NCI-H1694 treated with DMSO at 0.1 percent for 48 hours (cell line): ENCODE measurements at regions not wholly inside any gene's neighbourhood (a gene's known extent, or its start where the extent isn't known, plus 50 kb on each side); places are given as distances from the start of the nearest gene placed in this dataset.

Experiments
- DNase-seq: peaks from one replicate; lab custom pipeline; 2025; lab: John Stamatoyannopoulos, UW

DNA sequence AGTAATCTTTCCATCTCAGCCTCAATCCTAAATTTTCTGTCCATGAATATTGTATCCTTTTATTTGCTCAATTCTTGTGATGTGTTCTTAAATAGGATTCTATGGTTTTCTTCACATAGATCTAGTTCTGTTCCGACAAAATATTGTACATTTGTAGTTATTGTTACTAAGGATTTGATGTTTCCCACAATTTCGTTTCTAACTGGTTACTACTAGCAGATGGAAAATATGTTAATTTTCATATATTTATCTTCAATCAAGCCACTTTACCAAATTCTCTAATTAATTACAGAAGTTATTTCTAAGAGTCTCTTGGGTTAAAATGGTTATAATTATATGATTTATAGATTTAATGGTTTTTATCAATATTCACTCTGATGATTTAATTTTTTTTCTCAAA lies 60.3 kb downstream of the SEC61B start:
- no peak for DNase-seq

DNA sequence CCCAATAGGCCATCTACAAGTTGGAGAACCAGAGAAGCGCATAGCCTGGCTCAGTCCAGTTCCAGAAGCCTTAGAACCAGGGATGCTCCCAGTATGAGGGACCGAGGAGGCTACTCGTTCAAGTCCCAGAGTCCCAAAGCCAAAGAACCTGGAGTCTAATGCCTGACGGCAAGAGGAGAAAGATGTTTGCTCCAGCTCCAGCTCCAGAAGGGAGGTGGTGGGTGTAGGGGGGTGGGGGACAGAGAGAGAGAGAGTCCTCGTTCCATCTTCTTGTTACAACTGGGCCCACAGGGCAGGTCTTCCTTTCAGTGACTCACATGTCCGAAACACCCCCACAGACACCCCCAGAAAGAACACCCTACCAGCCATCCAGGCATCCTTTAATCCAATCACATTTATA lies 63.9 kb downstream of the SEC61B start:
- DNase-seq = no peak

DNA sequence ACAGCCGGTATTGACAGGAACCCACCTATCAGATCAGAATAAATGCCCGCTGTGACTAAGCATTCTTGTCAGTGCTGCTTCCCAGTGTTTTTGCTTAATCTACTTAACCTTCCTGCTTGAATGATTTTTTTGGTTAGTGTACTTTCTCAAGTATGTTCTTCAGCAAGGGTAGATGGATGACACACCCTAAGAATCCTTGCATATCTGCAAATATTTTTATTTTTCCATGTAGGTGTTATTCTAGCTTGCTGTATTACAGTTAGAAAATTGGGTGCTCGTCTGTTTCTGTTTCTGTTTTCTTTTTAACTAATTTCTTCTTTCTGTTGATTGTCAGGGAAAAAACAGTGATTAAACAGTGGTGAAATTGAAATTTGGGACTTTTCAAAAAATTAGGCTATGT lies 64.5 kb downstream of the SEC61B start:
- no peak for DNase-seq

DNA sequence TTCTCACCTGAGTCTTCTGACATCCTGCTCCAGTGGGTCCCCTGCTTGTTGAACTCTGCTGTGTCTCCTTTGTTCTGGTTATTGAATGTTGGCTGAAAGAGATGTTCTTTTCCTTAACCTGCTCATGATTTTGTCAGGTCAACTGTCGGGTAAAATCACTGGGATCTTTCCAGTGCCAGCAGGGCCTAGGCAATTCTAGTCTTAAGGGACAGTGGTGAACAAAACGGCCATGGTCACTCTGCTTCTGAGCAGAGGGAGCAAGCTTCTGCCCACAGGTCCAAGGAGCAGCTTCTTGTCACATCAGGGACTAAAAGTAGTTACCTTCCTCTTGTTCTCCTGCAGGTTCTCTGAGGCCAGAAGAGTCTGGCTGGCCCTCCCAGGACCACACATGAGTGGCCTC lies 65.6 kb downstream of the SEC61B start:
- DNase-seq = no peak

GRCh38 chr9:99288830-99289229 lies 66.7 kb downstream of the SEC61B start:
- DNase-seq = no peak

DNA sequence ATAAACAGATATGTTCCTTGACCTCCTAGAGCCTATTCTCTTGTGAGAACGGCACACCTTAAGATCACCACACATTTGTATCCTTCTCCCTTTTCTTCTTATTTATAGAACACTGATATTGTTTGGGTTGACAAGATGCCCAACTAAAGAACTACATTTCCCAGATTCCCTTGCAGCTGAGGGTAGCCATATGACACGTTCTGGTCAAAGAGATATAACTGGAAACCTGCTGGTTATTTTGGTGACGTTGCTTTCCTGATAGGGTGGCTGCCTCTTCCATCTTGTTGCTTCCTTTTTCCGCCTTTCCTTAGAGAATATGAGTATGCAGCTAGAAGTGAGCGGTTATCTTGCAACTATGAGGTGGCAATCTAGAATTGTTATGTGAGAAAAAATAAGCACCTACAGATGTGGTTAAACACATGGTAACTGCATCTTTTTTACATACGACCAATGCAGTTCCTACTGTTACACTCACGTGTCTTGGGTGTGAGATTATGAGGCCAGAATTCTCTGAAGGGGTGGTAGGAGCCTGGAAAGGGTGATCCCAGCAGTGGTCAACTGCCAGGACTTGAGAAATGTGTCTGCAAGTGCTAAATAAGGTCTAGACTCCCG lies 72.9 kb downstream of the SEC61B start:
- peak; percentile 0 for DNase-seq

DNA sequence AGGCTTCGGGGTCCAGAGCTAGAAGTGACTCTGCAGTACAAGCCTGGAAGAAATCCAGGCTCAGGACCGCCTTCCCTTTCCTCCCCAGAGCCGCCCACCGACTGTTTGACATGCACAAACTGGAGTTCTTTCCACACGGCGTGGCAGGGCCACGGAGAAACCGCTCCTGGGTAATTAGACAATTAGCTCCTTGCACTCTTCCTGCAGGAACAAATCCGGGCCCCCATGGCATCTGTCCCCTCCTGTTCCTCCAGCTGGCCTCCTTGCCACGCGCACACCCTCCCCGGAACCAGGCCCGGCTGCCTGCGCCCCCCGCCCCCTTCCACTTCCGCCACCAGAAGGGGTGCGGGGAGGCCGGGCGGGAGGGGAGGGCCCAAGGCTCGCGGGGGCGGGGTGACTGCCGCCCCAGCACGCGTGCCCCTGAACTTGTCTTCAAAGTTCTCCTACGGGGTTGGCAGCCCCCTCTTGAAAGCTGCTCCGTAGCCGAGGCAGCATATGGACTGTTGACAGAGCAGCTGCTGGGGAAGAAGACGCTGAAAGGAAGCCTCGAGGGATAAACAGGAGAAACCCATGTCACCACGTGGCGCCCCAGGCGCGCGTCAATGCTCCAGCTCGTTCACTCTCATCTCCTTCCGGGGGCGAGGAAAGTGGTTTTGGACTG lies 74.3 kb downstream of the SEC61B start:
- peak; percentile 76 for DNase-seq

- no peak for DNase-seq
Measured at GRCh38 chr9:99298614-99299013, 76.5 kb downstream of the SEC61B start.

DNA sequence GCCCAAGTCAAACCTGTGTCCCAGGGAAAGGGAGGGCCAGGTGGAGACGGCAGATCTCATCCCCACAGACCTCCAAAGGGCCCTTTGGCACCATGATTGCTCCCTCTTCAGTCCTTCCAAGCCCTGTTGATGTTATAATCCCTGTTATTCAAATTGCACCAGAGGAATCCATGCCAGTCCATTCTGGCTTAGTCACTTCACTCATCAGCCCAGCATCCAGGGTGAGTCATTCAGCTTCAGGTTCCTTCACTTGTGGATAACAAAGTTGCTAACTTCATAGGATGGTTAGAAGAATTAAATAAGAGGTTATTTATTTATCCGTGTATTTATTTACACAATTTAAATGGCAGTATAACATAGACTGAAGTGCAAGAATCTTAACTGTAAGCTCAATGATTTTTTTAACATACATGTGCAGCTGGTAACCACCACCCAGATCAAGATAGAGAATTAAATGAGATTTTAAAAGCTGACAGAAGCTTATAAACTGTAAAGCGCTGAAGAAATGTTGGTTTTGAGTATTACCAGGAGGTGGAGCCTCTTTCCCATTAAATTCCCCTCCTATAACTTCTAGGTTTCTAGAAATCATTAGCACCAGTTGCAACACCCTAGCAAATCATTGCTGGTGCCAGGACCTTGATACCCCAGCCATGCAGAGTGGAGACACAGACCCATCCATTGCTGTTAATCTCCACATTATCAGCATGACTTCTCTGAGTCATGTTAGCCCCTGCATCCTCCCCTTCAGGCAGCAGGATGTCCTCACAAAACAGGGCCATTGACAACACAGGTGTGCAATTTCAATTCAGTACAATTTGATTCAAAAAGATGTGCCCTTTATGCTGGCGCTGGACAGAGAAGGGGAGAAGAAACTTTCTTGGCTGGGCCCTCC lies 77.4 kb downstream of the SEC61B start:
- DNase-seq = peak; percentile 39

DNA sequence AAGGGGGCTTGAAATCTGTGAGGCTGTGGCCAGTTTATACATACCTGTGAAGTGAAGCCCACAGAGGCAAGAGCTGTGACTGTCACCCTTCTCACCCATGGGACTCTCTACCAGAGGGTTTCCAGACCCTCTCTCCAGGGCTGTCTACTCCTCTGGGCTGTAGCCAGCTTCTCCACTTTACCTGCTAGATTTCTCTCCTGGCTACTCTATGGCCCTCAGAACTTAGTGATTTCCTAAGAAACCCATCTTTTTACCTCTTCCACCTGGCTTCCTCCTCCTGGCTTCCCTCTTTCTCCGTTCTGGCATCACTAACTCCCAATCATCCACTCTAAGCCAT lies 78.0 kb downstream of the SEC61B start:
- no peak for DNase-seq

GRCh38 chr9:99300603-99301002 lies 78.5 kb downstream of the SEC61B start:
- no peak for DNase-seq

DNA sequence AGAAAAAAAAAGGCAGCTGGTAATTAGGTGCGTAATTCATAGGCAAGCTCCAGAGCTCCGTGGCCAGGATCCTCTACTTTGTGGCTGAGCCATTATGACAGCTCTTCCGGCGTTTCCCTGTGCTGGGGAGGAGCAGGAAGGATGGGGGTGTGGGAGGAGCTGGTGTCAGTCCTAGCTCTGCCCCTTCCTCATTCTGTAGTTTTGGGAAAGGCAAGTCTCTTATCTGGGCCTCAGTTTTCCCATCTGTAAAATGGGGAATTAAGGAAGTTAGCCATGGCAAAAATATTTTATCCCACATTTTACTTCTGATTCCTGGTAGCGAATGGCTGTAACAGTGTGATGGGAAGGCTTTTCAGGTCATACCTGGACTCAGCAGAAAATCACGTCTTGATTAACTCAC lies 81.1 kb downstream of the SEC61B start:
- no peak for DNase-seq

GRCh38 chr9:99305124-99305523 lies 83.0 kb downstream of the SEC61B start:
- DNase-seq = no peak

DNA sequence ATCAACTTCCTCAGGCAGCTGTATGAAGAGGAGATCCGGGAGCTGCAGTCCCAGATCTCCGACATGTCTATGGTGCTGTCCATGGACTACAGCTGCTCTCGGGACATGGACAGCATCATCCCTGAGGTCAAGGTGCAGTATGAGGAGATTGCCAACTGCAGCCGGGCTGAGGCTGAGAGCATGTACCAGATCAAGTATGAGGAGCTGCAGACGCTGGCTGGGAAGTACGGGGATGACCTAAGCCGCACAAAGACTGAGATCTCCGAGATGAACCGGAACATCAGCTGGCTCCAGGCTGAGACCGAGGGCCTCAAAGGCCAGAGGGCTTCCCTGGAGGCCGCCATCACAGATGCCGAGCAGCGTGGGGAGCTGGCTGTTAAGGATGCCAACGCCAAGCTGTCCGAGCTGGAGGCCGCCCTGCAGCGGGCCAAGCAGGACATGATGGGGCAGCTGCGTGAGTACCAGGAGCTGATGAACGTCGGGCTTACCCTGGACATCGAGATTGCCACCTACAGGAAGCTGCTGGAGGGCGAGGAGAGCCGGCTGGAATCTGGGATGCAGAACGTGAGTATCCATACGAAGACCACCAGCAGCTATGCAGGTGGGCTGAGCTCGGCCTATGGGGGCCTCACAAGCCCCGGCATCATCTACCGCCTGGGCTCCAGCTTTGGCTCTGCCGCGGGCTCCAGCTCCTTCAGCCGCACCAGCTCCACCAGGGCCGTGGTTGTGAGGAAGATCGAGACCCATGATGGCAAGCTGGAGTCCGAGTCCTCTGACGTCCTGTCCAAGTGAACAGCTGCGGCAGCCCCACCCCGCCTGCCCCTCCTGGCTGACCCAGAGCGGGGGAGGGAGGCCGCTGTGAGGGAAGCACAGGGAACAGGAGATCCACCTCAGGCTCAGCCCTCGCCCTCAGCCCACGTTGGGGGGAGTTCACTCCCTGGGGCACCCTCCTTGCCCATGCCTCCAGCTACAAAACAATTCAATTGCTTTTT lies 84.0 kb downstream of the SEC61B start:
- no peak for DNase-seq

DNA sequence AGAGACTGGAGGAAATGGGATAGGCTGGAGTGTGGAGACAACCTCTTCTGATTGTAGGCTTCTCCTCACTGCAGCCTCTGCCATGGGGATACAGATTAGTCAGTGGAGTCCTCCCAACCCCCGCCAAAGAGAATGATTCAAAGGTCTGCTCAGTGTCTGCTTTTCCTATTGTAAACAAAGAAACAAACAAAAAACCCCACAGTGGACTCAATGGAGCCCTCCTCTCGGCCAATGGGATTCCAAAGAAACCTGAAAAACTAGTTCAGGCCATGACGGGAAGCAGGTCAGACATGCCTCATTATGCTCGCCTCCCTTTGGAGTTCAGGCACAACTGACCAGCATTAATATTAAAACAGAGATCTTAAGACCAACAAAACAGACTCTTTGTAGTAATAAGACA lies 85.8 kb downstream of the SEC61B start:
- no peak for DNase-seq

DNA sequence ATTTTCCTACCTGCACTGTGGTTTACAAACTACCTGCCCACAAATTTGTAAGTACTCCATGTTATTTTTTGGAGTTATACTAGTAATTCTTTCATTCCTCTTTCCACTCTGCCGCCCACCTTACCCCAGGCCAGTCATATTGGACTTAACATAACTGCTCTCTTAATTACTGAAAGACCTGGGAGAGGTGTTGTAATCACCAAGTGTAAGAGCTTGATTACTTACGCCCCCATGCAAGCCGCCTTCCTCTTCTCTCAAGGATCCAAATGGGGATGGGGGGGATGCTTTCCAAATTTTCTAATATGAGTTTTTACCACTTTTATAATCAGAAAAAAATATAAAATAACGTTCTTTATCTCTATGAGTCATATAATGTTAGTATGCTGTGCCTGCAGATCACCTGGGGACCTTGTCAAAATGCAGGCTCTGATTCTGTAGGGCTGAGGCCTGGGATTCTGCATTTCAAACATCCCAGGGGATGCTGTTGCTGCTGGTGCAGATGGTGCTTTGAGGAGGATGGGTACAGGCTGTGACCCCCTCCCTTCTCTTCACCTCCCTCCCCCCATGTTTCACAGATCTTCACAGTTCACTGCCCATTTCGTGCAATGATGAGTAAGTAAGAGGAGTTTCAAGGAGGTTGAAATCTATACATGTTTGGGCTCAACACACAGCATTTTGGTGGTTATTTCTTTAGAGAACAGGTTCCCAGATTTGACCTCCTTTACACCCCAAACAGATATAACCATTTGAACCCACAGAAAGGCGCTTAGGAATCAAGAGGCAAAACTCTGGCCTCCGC lies 87.3 kb downstream of the SEC61B start:
- no peak for DNase-seq

DNA sequence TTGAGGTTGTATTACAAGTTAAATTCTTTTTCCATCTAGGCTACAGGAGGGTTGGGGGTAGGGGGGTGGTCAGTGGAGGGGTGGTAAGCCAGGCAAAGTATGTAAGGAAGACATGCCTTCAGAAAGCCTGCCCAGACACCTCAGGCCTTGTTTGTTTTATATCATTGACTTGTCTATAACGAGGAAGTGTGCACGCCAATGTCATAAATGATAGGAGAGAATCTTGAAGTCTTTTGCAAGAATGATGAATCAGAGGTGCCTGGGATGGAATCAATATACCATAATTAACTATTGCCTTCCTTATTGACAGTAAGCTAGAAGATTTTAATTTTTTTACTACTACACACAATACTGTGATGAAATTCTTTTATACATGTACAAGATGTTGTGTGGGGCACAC lies 90.7 kb downstream of the SEC61B start:
- DNase-seq = no peak

- DNase-seq = no peak
Measured at GRCh38 chr9:99319048-99319447, 97.0 kb downstream of the SEC61B start.

GRCh38 chr9:99322299-99322698 lies 100.2 kb downstream of the SEC61B start:
- DNase-seq = no peak

- DNase-seq = no peak
Measured at GRCh38 chr9:99326112-99326916, 104.2 kb downstream of the SEC61B start.

GRCh38 chr9:99326917-99327189 lies 104.8 kb downstream of the SEC61B start:
- DNase-seq = no peak
